ENCODE measurements at regions not wholly inside any gene's neighbourhood (a gene's known extent, or its start where the extent isn't known, plus 50 kb on each side); places are given as distances from the start of the nearest gene placed in this dataset.

- no peaks in the 10 kb centered on the region for H3K9me3 Mint-ChIP-seq
- ChIA-PET POLR2A (no interaction called here), CTCF (no interaction called here)
- no peak for DNase-seq
- no peak overlapping the region for H3K4me3 Mint-ChIP-seq
- peaks cover 9% of the 10 kb centered on the region for H3K27me3 Mint-ChIP-seq
- H3K27ac Mint-ChIP-seq = no peak overlapping the region
- no peaks in the 10 kb centered on the region for H3K36me3 Mint-ChIP-seq (ENCODE audit: low read depth)
- no peaks in the 10 kb centered on the region for H3K4me1 Mint-ChIP-seq
These were observed 181.6 kb upstream of the ZC3H12A start for GRCh38 chr1:37292789-37293188.

GRCh38 chr1:37294096-37294495 lies 180.3 kb upstream of the ZC3H12A start:
- ChIA-PET POLR2A (no interaction called here), CTCF (no interaction called here)
- no peaks in the 10 kb centered on the region for H3K36me3 Mint-ChIP-seq (ENCODE audit: low read depth)
- peaks cover 9% of the 10 kb centered on the region for H3K27me3 Mint-ChIP-seq
- no peaks in the 10 kb centered on the region for H3K4me1 Mint-ChIP-seq
- no peak for DNase-seq
- no peak overlapping the region for H3K4me3 Mint-ChIP-seq
- H3K27ac Mint-ChIP-seq = no peak overlapping the region
- H3K9me3 Mint-ChIP-seq = no peaks in the 10 kb centered on the region

- Mint-ChIP-seq H3K4me1 (no peaks in the 10 kb centered on the region), H3K36me3 (ENCODE audit: low read depth) (no peaks in the 10 kb centered on the region), H3K27me3 (peaks cover 9% of the 10 kb centered on the region), H3K4me3 (no peak overlapping the region), H3K9me3 (no peaks in the 10 kb centered on the region), H3K27ac (no peak overlapping the region)
- DNase-seq = no peak
- CTCF ChIA-PET = interaction anchor here (0.8 kb wide), 1 partner anchor 778 kb away, joined by 3 read pairs; no protein-coding TSS in a partner anchor
- POLR2A ChIA-PET = no interaction called here
These were observed 179.9 kb upstream of the ZC3H12A start for GRCh38 chr1:37294529-37294928.

- CTCF ChIA-PET = no interaction called here
- H3K4me3 Mint-ChIP-seq = no peak overlapping the region
- no peaks in the 10 kb centered on the region for H3K4me1 Mint-ChIP-seq
- no peaks in the 10 kb centered on the region for H3K36me3 Mint-ChIP-seq (ENCODE audit: low read depth)
- DNase-seq = no peak
- peaks cover 3% of the 10 kb centered on the region for H3K27me3 Mint-ChIP-seq
- POLR2A ChIA-PET = no interaction called here
- no peak overlapping the region for H3K27ac Mint-ChIP-seq
- no peaks in the 10 kb centered on the region for H3K9me3 Mint-ChIP-seq
These were observed 175.6 kb upstream of the ZC3H12A start for GRCh38 chr1:37298769-37299168.

GRCh38 chr1:37299216-37299615 lies 175.2 kb upstream of the ZC3H12A start:
- Mint-ChIP-seq H3K36me3 (ENCODE audit: low read depth) (no peaks in the 10 kb centered on the region), H3K27me3 (peaks cover 3% of the 10 kb centered on the region), H3K9me3 (no peaks in the 10 kb centered on the region), H3K27ac (no peak overlapping the region), H3K4me3 (no peak overlapping the region), H3K4me1 (no peaks in the 10 kb centered on the region)
- no peak for DNase-seq
- CTCF ChIA-PET = interaction anchor here (0.5 kb wide), 1 partner anchor 120 kb away, joined by 4 read pairs; no protein-coding TSS in a partner anchor
- POLR2A ChIA-PET = no interaction called here

- Mint-ChIP-seq H3K4me3 (no peak overlapping the region), H3K36me3 (ENCODE audit: low read depth) (no peaks in the 10 kb centered on the region), H3K9me3 (no peaks in the 10 kb centered on the region), H3K27ac (no peak overlapping the region), H3K4me1 (no peaks in the 10 kb centered on the region), H3K27me3 (no peaks in the 10 kb centered on the region)
- no peak for DNase-seq
- ChIA-PET POLR2A (no interaction called here), CTCF (no interaction called here)
These were observed 170.4 kb upstream of the ZC3H12A start for GRCh38 chr1:37303884-37304574.

GRCh38 chr1:37305108-37305507 lies 169.3 kb upstream of the ZC3H12A start:
- Mint-ChIP-seq H3K4me3 (no peak overlapping the region), H3K36me3 (ENCODE audit: low read depth) (no peaks in the 10 kb centered on the region), H3K4me1 (no peaks in the 10 kb centered on the region), H3K27ac (no peak overlapping the region), H3K27me3 (no peaks in the 10 kb centered on the region), H3K9me3 (no peaks in the 10 kb centered on the region)
- ChIA-PET CTCF (no interaction called here), POLR2A (no interaction called here)
- DNase-seq = no peak

GRCh38 chr1:37305841-37306240 lies 168.5 kb upstream of the ZC3H12A start:
- CTCF ChIA-PET = no interaction called here
- POLR2A ChIA-PET = no interaction called here
- H3K9me3 Mint-ChIP-seq = no peaks in the 10 kb centered on the region
- H3K27ac Mint-ChIP-seq = no peak overlapping the region
- DNase-seq = no peak
- H3K4me3 Mint-ChIP-seq = no peak overlapping the region
- H3K4me1 Mint-ChIP-seq = no peaks in the 10 kb centered on the region
- no peaks in the 10 kb centered on the region for H3K36me3 Mint-ChIP-seq (ENCODE audit: low read depth)
- H3K27me3 Mint-ChIP-seq = no peaks in the 10 kb centered on the region

GRCh38 chr1:37306461-37306860 lies 167.9 kb upstream of the ZC3H12A start:
- DNase-seq = no peak
- no peaks in the 10 kb centered on the region for H3K4me1 Mint-ChIP-seq
- H3K36me3 Mint-ChIP-seq (ENCODE audit: low read depth) = no peaks in the 10 kb centered on the region
- H3K4me3 Mint-ChIP-seq = no peak overlapping the region
- no peak overlapping the region for H3K27ac Mint-ChIP-seq
- H3K9me3 Mint-ChIP-seq = no peaks in the 10 kb centered on the region
- ChIA-PET CTCF (interaction anchor here (1.1 kb wide), 1 partner anchor 18 kb away, joined by 4 read pairs; no protein-coding TSS in a partner anchor), POLR2A (no interaction called here)
- no peaks in the 10 kb centered on the region for H3K27me3 Mint-ChIP-seq

- Mint-ChIP-seq H3K27ac (no peak overlapping the region), H3K27me3 (no peaks in the 10 kb centered on the region), H3K9me3 (no peaks in the 10 kb centered on the region), H3K4me3 (no peak overlapping the region), H3K4me1 (no peaks in the 10 kb centered on the region), H3K36me3 (ENCODE audit: low read depth) (no peaks in the 10 kb centered on the region)
- CTCF ChIA-PET = interaction anchor here (1.1 kb wide), 1 partner anchor 18 kb away, joined by 4 read pairs; no protein-coding TSS in a partner anchor
- DNase-seq = no peak
- POLR2A ChIA-PET = no interaction called here
These were observed 167.5 kb upstream of the ZC3H12A start for GRCh38 chr1:37306871-37307270.

- Mint-ChIP-seq H3K4me1 (no peaks in the 10 kb centered on the region), H3K4me3 (no peak overlapping the region), H3K9me3 (no peaks in the 10 kb centered on the region), H3K36me3 (ENCODE audit: low read depth) (no peaks in the 10 kb centered on the region), H3K27ac (no peak overlapping the region), H3K27me3 (no peaks in the 10 kb centered on the region)
- ChIA-PET POLR2A (no interaction called here), CTCF (no interaction called here)
- DNase-seq = no peak
These were observed 166.1 kb upstream of the ZC3H12A start for GRCh38 chr1:37308031-37308960.

- Mint-ChIP-seq H3K27me3 (peaks cover 5% of the 10 kb centered on the region), H3K4me3 (no peak overlapping the region), H3K36me3 (ENCODE audit: low read depth) (no peaks in the 10 kb centered on the region), H3K4me1 (no peaks in the 10 kb centered on the region), H3K9me3 (no peaks in the 10 kb centered on the region), H3K27ac (no peak overlapping the region)
- POLR2A ChIA-PET = no interaction called here
- CTCF ChIA-PET = interaction anchor here (1.3 kb wide), 1 partner anchor 15 kb away, joined by 8 read pairs; no protein-coding TSS in a partner anchor
- DNase-seq = no peak
These were observed 164.8 kb upstream of the ZC3H12A start for GRCh38 chr1:37309574-37309973.

- H3K9me3 Mint-ChIP-seq = no peaks in the 10 kb centered on the region
- no peaks in the 10 kb centered on the region for H3K36me3 Mint-ChIP-seq (ENCODE audit: low read depth)
- ChIA-PET CTCF (interaction anchor here (1.3 kb wide), 1 partner anchor 14 kb away, joined by 8 read pairs; no protein-coding TSS in a partner anchor), POLR2A (no interaction called here)
- peaks cover 8% of the 10 kb centered on the region for H3K27me3 Mint-ChIP-seq
- H3K4me3 Mint-ChIP-seq = no peak overlapping the region
- H3K27ac Mint-ChIP-seq = no peak overlapping the region
- H3K4me1 Mint-ChIP-seq = no peaks in the 10 kb centered on the region
- no peak for DNase-seq
These were observed 164.3 kb upstream of the ZC3H12A start for GRCh38 chr1:37310064-37310463.

Data from activated CD4-positive, alpha-beta T cell treated with anti-CD3 and anti-CD28 coated beads, Interleukin-2, amount 10 ng/mL, durations not matched to agents 7 days and 5 days (primary cell).